MCF 10A (cell line): ENCODE measurements at regions not wholly inside any gene's neighbourhood (a gene's known extent, or its start where the extent isn't known, plus 50 kb on each side); places are given as distances from the start of the nearest gene placed in this dataset.
A peak's percentile ranks its signal among the peaks of the same experiment; 100 is the strongest.

Source experiments
- BruUV-seq: library from RNA; stranded (reverse); fragments of 400-500 nt; replicated peaks from 2 replicates; lab custom pipeline; 2021; lab: Mats Ljungman, UMichigan
- CTCF ChIA-PET: fragments of 300-600 bp; sonication (Branson Sonifier 250); formaldehyde crosslinking; extraction: SDS; loops from one replicate; lab custom pipeline; 2021; ENCODE audit warnings: antibody characterized with exemption, inconsistent platforms; lab: Yijun Ruan, JAX
- POLR2A ChIA-PET: fragments of 300-600, 350-650 bp; sonication (Branson Sonifier 250); formaldehyde crosslinking; extraction: SDS; loops from one replicate; lab custom pipeline; 2020; ENCODE audit warnings: antibody characterized with exemption, inconsistent platforms; lab: Yijun Ruan, JAX
- DNase-seq: peaks from one replicate; pipeline ENCODE4 v3.0.0-alpha.2; 2018; ENCODE audit not compliant: unreplicated experiment
- H3K27ac Mint-ChIP-seq: one replicate; pipeline ENCODE4 v1.8.0; 2022; ENCODE audit warnings: mild to moderate bottlenecking, low read depth, mixed read lengths; ENCODE audit not compliant: unreplicated experiment
- H3K27me3 Mint-ChIP-seq: one replicate; pipeline ENCODE4 v1.8.0; 2022; ENCODE audit warnings: mixed read lengths; ENCODE audit not compliant: insufficient read depth, unreplicated experiment
- H3K36me3 Mint-ChIP-seq: one replicate; pipeline ENCODE4 v1.8.0; 2022; ENCODE audit warnings: mild to moderate bottlenecking, moderate library complexity, mixed read lengths; ENCODE audit not compliant: insufficient read depth, unreplicated experiment
- H3K4me1 Mint-ChIP-seq: one replicate; pipeline ENCODE4 v1.8.0; 2022; ENCODE audit warnings: mixed read lengths; ENCODE audit not compliant: insufficient read depth, unreplicated experiment
- H3K4me3 Mint-ChIP-seq: one replicate; pipeline ENCODE4 v1.8.0; 2022; ENCODE audit warnings: mild to moderate bottlenecking, moderate library complexity, mixed read lengths; ENCODE audit not compliant: unreplicated experiment
- H3K9me3 Mint-ChIP-seq: one replicate; pipeline ENCODE4 v1.8.0; 2022; ENCODE audit warnings: mixed read lengths; ENCODE audit not compliant: unreplicated experiment
- CTCF ChIP-seq: fragments of 200-600 bp; IDR thresholded peaks from one replicate; pipeline ENCODE4 v1.8.0; 2022; ENCODE audit warnings: antibody characterized with exemption, mild to moderate bottlenecking; ENCODE audit not compliant: unreplicated experiment
- intact Hi-C: fragments of 100-400 bp; cut with micrococcal nuclease; formaldehyde crosslinking; loops from 2 replicates; pipeline ENCODE4 v1.14.1; 2022

- H3K4me3 Mint-ChIP-seq, result no peak overlapping the region
- no TSS peak for BruUV-seq
- H3K27ac Mint-ChIP-seq, result no peak overlapping the region
- POLR2A ChIA-PET, result interaction anchor here (0.6 kb wide), 1 partner anchor 339 kb away, joined by 3 read pairs; no protein-coding TSS in a partner anchor
- TF ChIP-seq CTCF, result no peak
- DNase-seq, result no peak
- peaks cover 12% of the 10 kb centered on the region for H3K4me1 Mint-ChIP-seq
- peaks cover under 1% of the 10 kb centered on the region for H3K36me3 Mint-ChIP-seq
- intact Hi-C loops, result no loop called here
- no peaks in the 10 kb centered on the region for H3K9me3 Mint-ChIP-seq
- CTCF ChIA-PET, result interaction anchor here (0.6 kb wide), 1 partner anchor 171 kb away, joined by 3 read pairs; no protein-coding TSS in a partner anchor
- H3K27me3 Mint-ChIP-seq, result no peaks in the 10 kb centered on the region
Observed at GRCh38 chr1:25033030-25033827, 103.2 kb upstream of the RUNX3 start.

- ChIA-PET CTCF (interaction anchor here (0.9 kb wide), 1 partner anchor 10 kb away, joined by 4 read pairs; no protein-coding TSS in a partner anchor), POLR2A (interaction anchor here (0.6 kb wide), 1 partner anchor 338 kb away, joined by 3 read pairs; no protein-coding TSS in a partner anchor)
- Mint-ChIP-seq H3K9me3 (no peaks in the 10 kb centered on the region), H3K4me1 (peaks cover 12% of the 10 kb centered on the region), H3K27me3 (no peaks in the 10 kb centered on the region), H3K4me3 (no peak overlapping the region), H3K36me3 (no peaks in the 10 kb centered on the region), H3K27ac (no peak overlapping the region)
- BruUV-seq, result no TSS peak
- TF ChIP-seq CTCF, result no peak
- intact Hi-C loops, result no loop called here
- DNase-seq, result peak; percentile 79
Observed at GRCh38 chr1:25031966-25032667, 102.0 kb upstream of the RUNX3 start.

GRCh38 chr1:25031601-25031965, 101.5 kb upstream of the RUNX3 start:
- peaks cover 12% of the 10 kb centered on the region for H3K4me1 Mint-ChIP-seq
- TF ChIP-seq CTCF, result no peak
- H3K27ac Mint-ChIP-seq, result no peak overlapping the region
- no peaks in the 10 kb centered on the region for H3K27me3 Mint-ChIP-seq
- no peaks in the 10 kb centered on the region for H3K36me3 Mint-ChIP-seq
- intact Hi-C loops, result no loop called here
- no peak for DNase-seq
- CTCF ChIA-PET, result interaction anchor here (0.9 kb wide), 1 partner anchor 11 kb away, joined by 4 read pairs; no protein-coding TSS in a partner anchor
- POLR2A ChIA-PET, result no interaction called here
- no peaks in the 10 kb centered on the region for H3K9me3 Mint-ChIP-seq
- H3K4me3 Mint-ChIP-seq, result no peak overlapping the region
- BruUV-seq, result no TSS peak
